Prostate gland (tissue), 2 donors: ENCODE measurements at regions not wholly inside any gene's neighbourhood (a gene's known extent, or its start where the extent isn't known, plus 50 kb on each side); places are given as distances from the start of the nearest gene placed in this dataset.

Experiments
- DNase-seq: peaks from one replicate; pipeline ENCODE4 v3.0.0-alpha.2; 2019; ENCODE audit warnings: low spot score
- H3K27ac ChIP-seq, 2 donors: fragments of 200-600 bp; sonication (generic); 2 replicates each; pipeline ENCODE4 v1.5.1; 2017 to 2019
- H3K27me3 ChIP-seq: fragments of 200-600 bp; sonication (generic); replicated peaks from 2 replicates; pipeline ENCODE4 v1.5.1; 2019; ENCODE audit not compliant: insufficient read depth
- H3K36me3 ChIP-seq, 2 donors: fragments of 200-600 bp; sonication (generic); 1 replicate in 1 of 2; 2 replicates in 1 of 2; pipeline versions ENCODE4 v1.5.1 to v1.8.1; 2017 to 2019
- H3K4me1 ChIP-seq: fragments of 200-600 bp; sonication (generic); replicated peaks from 2 replicates; pipeline ENCODE4 v1.5.1; 2019
- H3K4me3 ChIP-seq, 2 donors: fragments of 200-600 bp; sonication (generic); 2 replicates each; pipeline ENCODE4 v1.5.1; 2017 to 2019
- H3K9me3 ChIP-seq: fragments of 200-600 bp; sonication (generic); 2 replicates; pipeline ENCODE4 v1.5.1; 2017
- POLR2A ChIP-seq: fragments of 450-650 bp; IDR thresholded peaks from one replicate; pipeline ENCODE4 v1.6.1; 2016; ENCODE audit warnings: antibody characterized with exemption, mild to moderate bottlenecking
- POLR2AphosphoS5 ChIP-seq: sonication (generic); formaldehyde crosslinking; IDR thresholded peaks from one replicate; pipeline ENCODE4 v1.6.1; 2017; ENCODE audit warnings: antibody characterized with exemption
- WGBS: methylation state at CpG from one replicate; pipeline ENCODE4 v1.1.5; 2018; 5-methylcytosine and 5-hydroxymethylcytosine counted together
- intact Hi-C: fragments of 100-400 bp; cut with DNase I; formaldehyde crosslinking; loops from one replicate; pipeline ENCODE4 v1.14.2; 2022
- TF ChIP-seq, protein P1 (sequence below), 4 experiments: fragments of 200-600 bp in 2 of 4; fragments of 450-650 bp in 2 of 4; sonication (generic) in 2 of 4; IDR thresholded peaks; 1 replicate in 3 of 4; 2 replicates in 1 of 4; pipeline ENCODE4 v1.5.1; 2016 to 2019; ENCODE audit warnings: antibody characterized with exemption in 4 of 4, mild to moderate bottlenecking in 2 of 4, moderate library complexity in 2 of 4

GRCh38 chr20:59459586-59459985 lies 144.8 kb upstream of the PHACTR3 start:
- no peak for TF ChIP-seq POLR2AphosphoS5

DNA sequence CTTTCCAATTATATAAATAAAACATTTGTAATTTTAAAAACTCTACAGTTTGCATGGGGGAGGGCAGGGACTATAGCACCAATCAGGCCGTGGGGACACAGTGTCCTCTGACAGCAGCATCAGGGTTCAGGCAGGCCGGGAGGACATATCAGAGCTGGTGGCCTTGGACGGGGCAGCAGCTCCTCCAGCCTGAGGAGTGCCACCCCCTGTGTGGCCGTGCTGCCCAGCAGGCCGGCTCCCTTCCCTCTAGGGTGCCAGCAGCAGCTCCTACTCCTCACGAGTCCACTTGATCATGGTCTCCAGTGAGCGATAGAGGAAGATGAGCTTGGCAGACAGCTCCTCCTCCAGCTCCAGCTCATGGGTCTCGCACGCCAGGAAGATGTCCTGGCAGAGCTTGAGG lies 144.0 kb upstream of the PHACTR3 start:
- WGBS, result 87% methylated on average over 9 of the region's 9 CpGs
- no peaks in the 10 kb centered on the region for H3K36me3 ChIP-seq
- intact Hi-C loops, result no loop called here
- TF ChIP-seq POLR2AphosphoS5 (no peak), POLR2A (no peak)
- TF ChIP-seq, protein P1, sequence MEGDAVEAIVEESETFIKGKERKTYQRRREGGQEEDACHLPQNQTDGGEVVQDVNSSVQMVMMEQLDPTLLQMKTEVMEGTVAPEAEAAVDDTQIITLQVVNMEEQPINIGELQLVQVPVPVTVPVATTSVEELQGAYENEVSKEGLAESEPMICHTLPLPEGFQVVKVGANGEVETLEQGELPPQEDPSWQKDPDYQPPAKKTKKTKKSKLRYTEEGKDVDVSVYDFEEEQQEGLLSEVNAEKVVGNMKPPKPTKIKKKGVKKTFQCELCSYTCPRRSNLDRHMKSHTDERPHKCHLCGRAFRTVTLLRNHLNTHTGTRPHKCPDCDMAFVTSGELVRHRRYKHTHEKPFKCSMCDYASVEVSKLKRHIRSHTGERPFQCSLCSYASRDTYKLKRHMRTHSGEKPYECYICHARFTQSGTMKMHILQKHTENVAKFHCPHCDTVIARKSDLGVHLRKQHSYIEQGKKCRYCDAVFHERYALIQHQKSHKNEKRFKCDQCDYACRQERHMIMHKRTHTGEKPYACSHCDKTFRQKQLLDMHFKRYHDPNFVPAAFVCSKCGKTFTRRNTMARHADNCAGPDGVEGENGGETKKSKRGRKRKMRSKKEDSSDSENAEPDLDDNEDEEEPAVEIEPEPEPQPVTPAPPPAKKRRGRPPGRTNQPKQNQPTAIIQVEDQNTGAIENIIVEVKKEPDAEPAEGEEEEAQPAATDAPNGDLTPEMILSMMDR (IDR thresholded peaks at IDR 0.05), result no peak
- no peak overlapping the region for H3K4me3 ChIP-seq
- no peaks in the 10 kb centered on the region for H3K4me1 ChIP-seq
- H3K27ac ChIP-seq, result no peak overlapping the region
- H3K9me3 ChIP-seq, result no peaks in the 10 kb centered on the region
- no peaks in the 10 kb centered on the region for H3K27me3 ChIP-seq
- no peak for DNase-seq

More at GRCh38 chr20:59459586-59459985, 144.8 kb upstream of the PHACTR3 start:
- no peak for DNase-seq
- Histone ChIP-seq H3K27ac (no peak overlapping the region), H3K4me1 (no peaks in the 10 kb centered on the region), H3K4me3 (no peak overlapping the region), H3K9me3 (no peaks in the 10 kb centered on the region), H3K27me3 (no peaks in the 10 kb centered on the region), H3K36me3 (no peaks in the 10 kb centered on the region)
- WGBS, result 95% methylated on average over 6 of the region's 6 CpGs
- intact Hi-C loops, result no loop called here

DNA sequence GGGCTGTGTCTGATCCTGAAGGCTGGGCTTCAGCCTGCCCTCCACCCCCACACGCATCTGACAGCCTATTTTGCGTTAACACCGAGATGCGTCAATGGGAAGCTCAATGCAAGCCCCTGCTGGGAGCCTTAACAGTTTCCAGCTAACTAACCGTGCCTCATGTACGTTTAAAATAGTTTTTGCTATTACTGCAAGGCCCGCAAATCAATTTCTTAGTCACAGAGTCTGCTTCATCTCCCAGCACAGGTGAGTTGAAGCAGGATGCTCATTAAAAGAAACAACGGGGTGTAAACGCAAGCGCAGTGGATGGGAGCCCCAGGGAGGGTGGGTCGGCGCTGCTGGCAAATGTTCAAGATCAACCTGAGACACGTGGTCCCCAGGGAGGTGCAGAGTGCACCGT lies 142.8 kb upstream of the PHACTR3 start:
- WGBS, result 55% methylated on average over 14 of the region's 14 CpGs
- intact Hi-C loops, result no loop called here
- Histone ChIP-seq H3K27ac (no peak overlapping the region), H3K36me3 (no peaks in the 10 kb centered on the region), H3K27me3 (no peaks in the 10 kb centered on the region), H3K4me1 (no peaks in the 10 kb centered on the region), H3K4me3 (no peak overlapping the region), H3K9me3 (no peaks in the 10 kb centered on the region)
- TF ChIP-seq, protein P1 (IDR thresholded peaks at IDR 0.05), result no peak
- no peak for DNase-seq

- 63% methylated on average over 10 of the region's 10 CpGs for WGBS
- H3K36me3 ChIP-seq, result no peaks in the 10 kb centered on the region
- no peak overlapping the region for H3K4me3 ChIP-seq
- H3K27me3 ChIP-seq, result no peaks in the 10 kb centered on the region
- H3K27ac ChIP-seq, result no peak overlapping the region
- no peaks in the 10 kb centered on the region for H3K4me1 ChIP-seq
- H3K9me3 ChIP-seq, result no peaks in the 10 kb centered on the region
- no peak for DNase-seq
- intact Hi-C loops, result no loop called here
- TF ChIP-seq POLR2A (no peak), POLR2AphosphoS5 (no peak)
- TF ChIP-seq, protein P1 (IDR thresholded peaks at IDR 0.05), result no peak
Measured at GRCh38 chr20:59462249-59462648, 142.1 kb upstream of the PHACTR3 start.

DNA sequence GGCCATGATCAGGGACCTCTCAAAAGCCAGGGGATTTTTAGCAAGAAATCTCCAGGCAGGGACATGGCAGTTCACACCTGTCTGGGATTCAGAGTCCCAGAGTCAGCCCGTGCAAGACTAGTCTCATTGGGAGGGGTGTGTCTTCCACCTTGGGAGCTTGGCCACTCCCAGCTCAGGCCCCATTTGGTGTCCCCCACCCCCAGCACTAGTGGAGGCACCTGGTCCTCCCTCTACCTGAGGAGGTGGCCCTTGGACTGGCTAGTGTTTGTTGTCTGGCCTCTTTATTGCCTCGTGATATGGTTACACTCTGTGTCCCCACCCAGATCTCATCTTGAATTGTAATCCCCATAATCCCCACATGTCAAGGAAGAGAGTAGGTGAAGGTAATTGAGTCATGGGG lies 140.8 kb upstream of the PHACTR3 start:
- TF ChIP-seq, protein P1 (IDR thresholded peaks at IDR 0.05), result no peak
- TF ChIP-seq POLR2AphosphoS5 (no peak), POLR2A (no peak)
- no peaks in the 10 kb centered on the region for H3K4me1 ChIP-seq
- H3K27me3 ChIP-seq, result no peaks in the 10 kb centered on the region
- H3K4me3 ChIP-seq, result no peak overlapping the region
- no peak for DNase-seq
- no peaks in the 10 kb centered on the region for H3K9me3 ChIP-seq
- intact Hi-C loops, result no loop called here
- WGBS, result 76% methylated on average over 2 of the region's 2 CpGs
- no peak overlapping the region for H3K27ac ChIP-seq
- H3K36me3 ChIP-seq, result no peaks in the 10 kb centered on the region
